Inflammatory macrophage (primary cell): ENCODE measurements at regions not wholly inside any gene's neighbourhood (a gene's known extent, or its start where the extent isn't known, plus 50 kb on each side); places are given as distances from the start of the nearest gene placed in this dataset.
A peak's percentile ranks its signal among the peaks of the same experiment; 100 is the strongest.
"Not testable (repeated sequence)": the region's sequence is repeated elsewhere in the genome, so short reads cannot be mapped to it uniquely, and the experiment has no call there.

Experiments
- DNase-seq, 2 donors: peaks; one replicate each; pipeline ENCODE4 v3.0.0-alpha.2; 2020 to 2022

DNA sequence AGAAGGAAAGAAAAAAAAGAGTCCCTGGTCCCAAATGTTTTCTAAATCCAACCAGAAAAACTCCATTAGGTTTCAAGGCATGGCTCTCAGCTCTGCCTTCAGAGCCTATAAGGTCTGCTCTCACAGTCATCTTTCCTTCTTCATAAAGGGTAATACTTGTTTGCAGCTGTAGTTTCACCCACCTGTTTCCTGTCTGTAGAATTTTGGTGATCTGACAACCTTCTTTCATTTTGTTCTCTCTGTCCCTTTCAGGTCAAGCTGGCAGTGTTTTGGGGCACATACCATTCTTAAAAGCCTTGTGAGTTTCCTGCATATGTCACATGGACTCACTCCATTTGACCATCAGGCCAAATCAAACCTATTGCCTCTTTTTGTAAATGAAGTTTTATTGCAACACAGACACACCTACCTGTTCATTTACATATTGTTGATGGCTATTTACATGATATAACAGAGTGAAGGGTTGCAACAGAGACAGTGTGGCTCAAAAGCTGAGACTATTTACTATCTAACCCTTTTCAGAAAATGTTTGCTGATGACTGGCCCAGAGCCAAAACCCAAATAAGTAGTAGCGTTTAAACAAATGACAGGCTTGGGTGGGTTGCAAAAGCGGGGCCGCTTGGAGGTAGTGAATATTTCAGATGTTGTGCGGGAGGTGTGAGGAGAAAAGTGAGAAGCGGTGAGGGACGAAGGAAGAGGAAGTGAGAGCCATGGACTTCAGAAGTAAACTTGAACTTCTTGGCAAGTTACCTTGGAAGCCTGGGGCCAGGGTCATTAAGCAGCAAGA, 292.7 kb upstream of the PROK2 start:
- DNase-seq, result no peak

DNA sequence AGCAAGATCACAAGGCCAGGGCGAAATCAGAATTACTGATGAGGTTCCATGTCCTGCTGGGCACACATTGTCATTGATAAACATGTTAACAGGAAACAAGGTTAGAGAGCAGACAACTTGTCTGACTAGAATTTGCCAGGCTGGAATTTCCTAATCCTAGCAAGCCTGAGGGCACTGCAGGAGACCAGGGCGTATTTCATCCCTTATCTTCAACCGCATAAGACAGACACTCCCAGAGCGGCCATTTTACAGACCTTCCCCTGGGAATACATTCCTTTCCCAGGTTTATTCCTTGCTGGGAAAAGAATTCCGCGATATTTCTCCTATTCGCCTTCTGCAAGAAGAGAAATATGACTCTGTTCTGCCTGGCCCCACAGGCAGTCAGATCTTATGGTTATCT, 290.9 kb upstream of the PROK2 start:
- not testable (repeated sequence) for DNase-seq

DNA sequence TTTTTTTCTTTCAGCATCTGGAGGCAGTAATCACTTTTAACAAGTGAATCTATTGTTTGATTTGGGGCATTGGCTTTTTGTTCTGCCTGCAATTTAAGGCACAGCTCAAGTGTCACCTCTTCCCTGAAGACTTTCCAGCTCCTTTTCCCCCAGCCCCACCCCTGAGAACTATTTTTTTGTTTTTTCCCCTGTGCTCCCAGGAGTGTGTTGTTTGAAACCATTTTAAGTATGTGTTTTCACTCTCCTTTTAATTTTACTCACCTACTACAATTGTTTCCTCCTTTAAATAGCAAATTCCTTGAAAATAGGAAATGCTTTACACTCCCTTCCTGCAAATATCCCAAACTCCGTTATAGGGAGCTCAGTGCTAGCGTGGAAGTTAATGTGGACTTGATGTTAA, 286.7 kb upstream of the PROK2 start:
- no peak for DNase-seq

DNA sequence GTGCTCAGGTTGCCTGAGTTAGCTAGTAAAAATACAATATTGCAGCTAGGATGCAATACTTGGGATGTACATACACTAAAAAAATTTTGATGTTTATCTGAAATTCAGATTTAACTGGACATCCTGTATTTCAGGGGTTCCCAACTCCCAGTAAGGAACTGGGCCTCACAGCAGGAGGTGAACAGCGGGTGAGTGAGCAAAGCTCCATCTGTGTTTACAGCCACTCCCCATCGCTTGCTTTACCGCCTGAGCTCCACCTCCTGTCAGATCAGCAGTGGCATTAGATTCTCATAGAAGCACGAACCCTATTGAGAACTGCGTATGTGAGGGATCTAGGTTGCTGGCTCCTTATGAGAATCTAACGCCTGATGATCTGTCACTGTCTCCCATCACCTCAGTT, 285.1 kb upstream of the PROK2 start:
- no peak for DNase-seq

DNA sequence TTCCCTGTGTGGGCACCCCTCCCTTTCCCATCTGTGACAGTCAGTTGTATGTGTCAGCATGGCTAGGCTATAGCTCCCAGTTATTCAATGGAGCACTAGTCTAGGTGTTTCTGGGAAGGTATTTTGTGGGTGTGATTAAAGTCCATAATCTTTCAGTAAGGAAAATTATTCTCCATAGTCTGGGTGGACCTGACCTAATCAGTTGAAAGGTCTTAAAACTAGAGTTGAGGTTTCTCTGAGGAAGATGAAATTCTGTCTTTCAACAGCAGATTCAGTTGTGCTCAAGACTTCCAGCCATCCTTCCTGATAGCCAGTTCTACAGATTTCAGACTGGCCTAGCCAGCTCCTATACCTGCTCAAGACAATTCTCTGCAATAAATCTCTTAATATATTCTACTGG, 284.6 kb upstream of the PROK2 start:
- DNase-seq, result no peak

DNA sequence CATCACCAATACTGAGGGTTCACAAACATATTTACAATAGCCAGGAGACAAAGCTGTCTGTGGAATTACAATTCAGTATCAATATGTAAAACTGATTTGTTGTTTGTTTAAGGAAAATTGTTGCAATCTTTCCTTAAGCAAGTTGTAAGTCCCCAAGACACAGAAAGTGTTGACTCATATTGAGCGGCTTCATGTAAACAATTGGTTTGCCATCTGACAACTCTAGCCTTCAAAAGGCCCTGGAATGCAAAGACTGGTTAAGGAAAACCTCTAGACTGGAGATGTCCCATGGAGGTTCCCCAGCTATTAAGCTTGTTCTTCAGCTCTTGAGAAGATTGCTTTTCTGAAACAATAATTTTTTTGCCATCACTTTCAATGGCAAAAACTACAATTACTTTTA, 283.7 kb upstream of the PROK2 start:
- DNase-seq, result no peak

DNA sequence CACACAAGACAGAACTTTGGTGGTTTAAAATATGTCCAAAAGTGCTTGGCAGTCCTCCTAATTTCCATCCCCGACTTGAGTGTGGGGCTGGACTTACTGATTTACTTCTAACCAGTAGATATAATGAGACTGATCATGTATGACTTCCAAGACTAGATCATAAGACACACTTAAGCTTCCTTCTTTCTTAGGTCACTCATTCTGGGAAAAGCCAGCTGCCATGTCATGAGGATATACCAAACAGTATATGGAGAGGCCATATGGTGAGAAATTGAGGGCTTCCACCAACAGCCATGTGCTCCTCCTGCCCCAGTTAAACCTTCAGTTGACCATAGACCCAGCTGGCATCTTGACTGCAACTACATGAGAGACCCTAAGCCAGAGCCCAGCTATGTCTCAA, 282.8 kb upstream of the PROK2 start:
- DNase-seq, result peak in 1 of 2 donors; percentile 17

DNA sequence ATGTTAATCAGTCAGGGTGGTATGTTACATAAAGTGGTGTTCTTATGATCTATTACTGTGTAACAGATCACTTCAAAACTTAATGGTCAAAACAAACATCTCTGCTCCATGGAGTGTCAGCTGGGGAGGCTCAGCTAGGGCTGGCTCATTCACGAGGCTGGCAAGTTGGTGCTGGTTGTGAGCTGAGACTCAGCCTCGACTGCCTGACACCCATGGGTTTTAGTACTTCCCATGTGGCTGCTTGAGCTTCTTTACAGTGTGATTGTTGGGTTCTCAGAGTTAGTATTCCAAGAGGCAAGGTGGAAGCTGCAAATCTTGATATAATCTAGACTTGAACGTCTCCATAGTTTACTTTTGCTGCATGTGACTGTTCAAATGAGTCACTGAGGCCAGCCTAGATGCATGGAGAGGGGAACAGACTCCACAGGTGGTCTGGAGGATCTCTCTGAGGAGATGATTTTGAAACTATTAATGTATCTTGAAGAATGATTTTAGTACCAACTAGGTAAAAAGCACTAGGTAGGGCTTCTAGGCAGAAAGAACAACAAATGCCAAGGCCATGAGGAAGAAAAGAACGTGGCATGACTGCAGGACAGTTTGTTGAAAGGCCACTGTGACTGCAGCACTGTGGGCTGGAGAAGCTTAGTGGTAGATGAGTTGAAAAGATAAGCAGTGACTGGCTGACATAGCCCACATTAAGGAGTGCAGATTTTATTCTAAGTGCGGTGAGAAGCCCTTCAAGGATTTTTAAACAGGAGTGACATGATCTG, 281.1 kb upstream of the PROK2 start:
- no peak for DNase-seq

DNA sequence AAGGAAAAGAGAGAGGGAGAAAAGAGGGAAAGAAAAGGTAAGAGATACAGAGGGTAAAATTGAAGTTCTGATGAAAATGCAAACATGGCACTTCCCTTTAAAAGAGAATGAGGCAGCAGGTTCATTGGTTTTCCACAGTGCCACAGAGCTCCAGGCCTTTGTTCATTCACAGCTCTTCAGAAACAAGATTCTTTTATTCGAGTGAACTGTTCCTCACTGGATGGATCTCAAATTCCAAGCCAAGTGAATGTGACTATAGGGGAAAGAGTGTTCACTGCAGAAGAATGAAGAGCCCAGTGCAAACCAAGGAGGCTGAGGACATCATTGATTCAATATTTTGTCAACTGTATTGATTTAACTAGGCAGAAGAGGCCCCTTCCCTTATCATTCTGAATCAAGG, 280.3 kb upstream of the PROK2 start:
- no peak for DNase-seq

DNA sequence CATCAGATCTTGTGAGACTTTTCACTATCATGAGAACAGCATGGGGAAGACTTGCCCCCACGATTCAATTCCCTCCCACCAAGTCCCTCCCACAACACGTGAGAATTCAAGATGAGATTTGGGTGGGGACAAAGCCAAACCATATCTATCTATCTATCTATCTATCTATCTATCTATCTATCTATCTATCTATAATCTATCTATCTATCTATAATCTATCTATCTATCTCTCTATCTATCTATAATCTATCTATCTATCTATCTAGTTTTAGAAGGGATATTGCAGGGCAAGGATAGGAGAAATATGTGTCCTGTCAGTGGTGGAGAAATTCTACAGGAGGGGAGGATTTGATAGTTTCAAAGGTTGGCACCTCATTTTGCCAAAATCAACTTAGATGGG, 279.8 kb upstream of the PROK2 start:
- DNase-seq, result not testable (repeated sequence)

DNA sequence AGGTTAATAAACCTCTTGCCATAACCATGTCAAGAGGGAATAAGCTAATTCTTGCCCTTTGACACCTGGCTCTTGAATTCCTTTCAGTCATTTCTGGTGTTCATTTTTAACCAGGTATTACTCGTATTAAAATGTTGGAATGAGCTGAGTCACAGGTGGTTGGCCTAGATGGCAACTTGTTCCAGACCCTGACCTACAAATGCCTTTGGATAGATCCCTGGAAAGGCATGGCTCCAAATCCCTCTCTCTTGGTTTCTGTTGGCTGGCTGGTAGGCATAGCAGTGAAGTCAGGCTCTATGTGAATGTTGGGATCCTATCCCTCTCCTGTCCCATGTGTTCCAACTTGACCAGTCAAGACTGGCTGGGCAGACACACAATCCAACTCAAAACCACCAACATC, 277.1 kb upstream of the PROK2 start:
- no peak for DNase-seq

DNA sequence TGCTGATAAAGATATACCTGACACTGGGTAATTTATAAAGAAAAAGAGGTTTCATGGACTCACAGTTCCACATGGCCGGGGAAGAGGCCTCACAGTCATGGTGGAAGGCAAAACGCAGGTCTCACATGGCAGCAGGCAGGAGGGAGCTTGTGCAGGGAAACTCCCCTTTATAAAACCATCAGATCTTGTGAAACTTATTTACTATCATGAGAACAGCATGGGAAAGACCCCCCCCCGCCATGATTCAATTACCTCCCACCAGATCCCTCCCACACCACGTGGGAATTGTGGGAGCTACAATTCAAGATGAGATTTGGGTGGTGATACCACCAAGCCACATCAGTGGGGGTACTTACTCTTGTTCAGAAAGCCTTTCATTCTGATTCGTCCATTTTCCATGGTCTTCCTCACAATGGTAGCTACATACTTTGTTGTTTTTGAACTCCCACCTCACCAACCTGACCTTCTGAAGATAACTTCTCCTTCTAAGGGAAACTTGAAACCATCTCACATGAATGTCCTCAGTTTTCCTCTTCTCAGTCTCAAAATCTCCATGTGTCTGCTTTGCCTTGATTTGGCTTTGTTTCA, 275.6 kb upstream of the PROK2 start:
- DNase-seq, result no peak

DNA sequence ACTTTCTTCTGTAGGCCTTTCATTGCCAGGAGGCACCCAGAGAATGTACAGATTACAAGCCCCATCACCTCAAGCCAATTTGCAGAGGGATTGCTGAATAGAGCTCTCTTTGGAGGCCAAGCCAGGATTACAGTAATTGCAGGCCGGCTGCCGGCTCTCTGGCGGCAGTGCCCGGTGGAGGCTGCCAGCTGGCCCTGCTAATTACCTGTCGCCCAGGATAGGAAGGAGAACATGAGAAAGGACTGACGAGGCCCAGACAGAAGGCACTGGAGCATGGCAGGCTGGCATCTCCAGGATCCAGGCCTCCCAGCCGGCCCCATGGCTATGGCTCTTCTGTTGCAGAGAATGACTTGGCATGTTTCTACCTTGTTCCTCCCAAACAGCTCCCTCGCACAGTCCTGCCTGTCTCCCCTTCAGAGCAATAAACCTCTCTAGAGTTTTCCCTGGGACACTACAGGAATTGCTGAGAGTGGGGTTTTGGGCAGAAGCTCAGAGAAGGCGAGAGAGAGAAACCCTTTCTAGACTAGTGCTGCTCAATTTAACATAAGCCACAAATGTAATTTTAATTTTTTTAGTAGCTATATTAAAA, 273.6 kb upstream of the PROK2 start:
- no peak for DNase-seq

DNA sequence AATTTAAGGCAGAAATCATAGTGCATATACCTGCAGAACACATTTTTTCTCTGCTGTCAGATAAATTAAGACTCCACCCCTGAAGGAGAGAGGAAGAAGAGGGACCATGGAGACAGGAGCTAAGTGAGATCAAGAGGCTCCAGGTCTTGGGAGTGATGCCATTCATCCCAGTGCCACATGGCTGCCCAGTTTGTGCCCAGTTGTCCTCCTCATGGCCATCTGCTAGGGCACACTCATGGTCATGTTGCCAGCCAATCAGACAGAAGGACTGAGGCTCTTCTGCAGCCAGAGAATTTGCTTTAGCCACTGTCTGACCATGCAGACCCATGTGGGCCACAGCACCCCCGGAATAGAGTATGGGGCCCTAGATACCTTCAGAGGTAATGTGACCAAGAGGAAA, 270.5 kb upstream of the PROK2 start:
- no peak for DNase-seq

DNA sequence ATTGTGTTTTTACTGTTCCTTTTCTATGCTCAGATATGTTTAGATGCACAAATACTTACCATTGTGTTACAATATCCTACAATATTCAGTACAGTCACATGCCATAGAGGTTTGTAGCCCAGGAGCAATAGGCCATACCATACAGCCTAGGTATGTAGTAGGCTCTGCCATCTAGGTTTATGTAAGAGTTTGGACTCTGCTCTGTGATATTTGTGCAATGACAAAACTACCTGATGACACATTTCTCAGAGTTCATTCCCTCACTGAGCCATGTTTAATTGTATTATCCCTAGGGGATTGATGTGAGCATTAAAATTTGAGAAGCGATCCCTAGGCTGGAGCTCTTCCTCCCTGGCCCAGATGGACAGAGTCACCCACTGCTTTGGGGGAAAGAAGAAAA, 270.0 kb upstream of the PROK2 start:
- no peak for DNase-seq

DNA sequence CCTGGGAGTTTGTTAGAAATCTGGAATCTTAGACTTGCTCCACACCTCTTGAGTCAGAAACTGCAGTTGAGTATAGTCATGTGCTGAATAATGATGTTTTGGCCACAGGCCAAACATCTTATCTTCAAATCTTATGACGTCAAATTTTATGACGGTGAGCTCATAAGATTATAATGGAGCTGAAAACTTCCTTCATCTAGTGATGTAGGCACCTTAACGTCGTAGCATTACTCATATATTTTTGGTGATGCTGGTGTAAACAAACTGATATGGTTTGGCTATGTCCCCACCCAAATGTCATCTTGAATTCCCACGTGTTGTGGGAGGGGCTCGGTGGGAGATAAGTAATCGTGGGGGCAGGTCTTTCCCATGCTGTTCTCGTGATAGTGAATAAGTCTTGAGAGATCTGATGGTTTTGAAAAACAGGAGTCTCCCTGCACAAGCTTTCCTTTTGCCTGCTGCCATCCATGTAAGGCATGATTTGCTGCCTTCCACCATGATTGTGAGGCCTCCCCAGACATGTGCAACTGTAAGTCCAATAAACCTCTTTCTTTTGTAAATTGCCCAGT, 268.0 kb upstream of the PROK2 start:
- DNase-seq, result no peak

DNA sequence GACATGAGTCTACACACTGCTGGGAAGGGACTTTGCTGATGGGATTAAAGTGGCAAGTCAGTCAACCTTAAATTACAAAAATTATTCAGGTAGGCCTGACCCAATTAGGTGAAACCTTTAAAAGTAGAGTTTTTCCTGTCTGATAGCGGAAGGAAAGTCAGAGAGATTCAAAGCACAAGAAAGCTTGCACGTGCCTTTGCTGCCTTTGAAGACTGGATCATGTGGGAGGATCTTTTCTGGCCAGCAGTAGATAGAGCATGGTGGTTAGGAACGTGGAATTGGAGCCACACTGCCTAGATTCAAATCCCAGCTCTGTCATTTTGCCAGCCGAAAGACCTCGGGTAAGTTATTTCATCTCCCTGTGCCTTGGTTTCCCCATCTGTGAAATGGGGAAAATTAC, 265.8 kb upstream of the PROK2 start:
- DNase-seq, result no peak

DNA sequence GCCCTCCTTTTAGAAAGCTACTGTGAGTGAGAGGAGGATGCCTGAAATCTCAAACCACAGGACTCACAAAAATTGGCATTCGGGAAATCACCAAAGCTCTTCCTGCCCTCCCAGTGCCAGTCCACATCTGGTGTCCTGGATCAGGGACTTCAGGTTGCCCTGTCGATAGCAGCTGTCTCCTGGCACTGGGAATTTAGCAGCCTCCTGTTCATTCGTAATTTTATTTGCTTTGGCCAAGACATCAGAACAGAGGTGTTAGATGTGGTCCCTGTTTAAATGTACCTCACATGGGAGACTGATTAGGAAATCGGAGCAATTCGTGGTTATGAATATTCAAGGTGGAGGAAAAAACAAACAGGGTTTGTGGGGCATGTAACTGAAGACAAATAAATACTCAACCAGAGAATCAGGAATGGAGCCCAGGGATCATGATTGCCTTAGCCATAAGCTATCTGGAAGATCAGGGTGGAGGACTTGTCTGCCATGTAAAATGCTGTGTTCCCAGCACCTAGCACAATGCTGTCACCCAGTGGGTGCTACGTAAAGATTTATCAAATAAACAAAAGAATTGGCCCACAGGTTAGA, 265.2 kb upstream of the PROK2 start:
- DNase-seq, result no peak

DNA sequence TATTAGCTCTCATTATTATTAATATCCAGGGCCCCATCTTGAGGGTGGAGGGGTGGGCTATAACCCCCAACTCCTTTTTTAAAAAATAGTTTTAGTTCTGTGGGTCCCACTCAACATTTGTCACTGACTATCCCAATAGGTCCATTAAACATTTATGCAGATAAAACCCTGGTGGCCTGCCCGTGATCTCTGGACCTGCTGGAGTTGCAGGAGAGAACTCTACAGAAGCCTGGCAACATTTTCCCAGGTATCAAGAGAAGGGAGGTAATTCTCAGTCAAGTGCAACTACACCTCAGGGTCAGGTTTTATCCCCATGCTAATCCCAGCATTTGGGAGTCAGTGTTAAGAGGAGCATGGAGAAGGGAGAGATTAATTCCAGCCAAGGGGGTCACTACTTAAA, 264.4 kb upstream of the PROK2 start:
- no peak for DNase-seq

DNA sequence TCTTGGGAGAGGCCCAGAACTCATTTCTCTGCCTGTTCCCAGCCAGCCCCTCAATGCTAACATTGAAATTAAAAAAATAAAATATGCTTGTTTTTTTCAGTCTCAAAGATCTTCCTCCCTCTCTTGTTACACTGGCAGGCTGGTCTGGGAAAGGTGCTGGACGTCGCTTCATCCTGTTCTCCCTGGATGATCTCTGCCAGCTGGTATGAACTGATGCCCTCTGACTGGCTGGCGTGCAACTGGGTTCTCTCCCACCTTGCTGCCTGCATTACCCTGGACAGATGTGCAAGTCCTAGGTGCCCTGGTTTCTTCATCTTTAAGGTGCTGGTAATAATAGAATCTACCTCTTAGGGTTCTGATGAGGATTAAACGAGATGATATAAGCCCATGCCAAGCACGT, 263.9 kb upstream of the PROK2 start:
- no peak for DNase-seq

DNA sequence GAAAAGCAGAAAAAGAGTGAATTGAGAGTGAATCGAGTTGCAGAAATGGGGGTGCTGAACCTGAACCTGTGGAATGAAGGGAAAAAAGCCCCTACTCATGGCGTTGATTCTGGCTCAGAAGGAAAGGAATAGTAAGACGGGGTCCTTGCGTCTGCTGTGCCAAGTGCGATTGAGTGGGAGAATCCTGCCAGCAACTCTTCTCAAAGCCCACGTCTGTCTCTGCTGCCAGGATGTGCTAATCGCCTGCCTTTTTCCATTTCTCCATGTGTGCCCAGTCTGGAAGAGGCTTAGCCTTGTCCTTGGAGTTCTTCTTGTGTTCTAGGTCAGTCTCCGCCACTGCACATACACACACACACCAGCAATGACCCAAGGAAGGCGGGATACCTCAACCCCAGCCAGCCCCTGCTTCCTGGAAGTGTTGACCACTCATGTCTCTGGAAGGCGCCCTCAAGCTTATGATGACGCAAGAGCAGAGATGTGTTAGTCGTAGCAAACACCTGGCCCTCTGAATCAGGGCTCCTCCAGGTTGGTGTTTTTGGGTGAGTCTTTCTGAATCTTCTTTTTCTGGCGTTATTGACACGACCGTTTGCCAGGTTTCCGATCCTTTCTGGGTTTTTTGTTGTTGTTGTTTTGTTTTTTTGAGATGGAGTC, 262.4 kb upstream of the PROK2 start:
- no peak for DNase-seq

DNA sequence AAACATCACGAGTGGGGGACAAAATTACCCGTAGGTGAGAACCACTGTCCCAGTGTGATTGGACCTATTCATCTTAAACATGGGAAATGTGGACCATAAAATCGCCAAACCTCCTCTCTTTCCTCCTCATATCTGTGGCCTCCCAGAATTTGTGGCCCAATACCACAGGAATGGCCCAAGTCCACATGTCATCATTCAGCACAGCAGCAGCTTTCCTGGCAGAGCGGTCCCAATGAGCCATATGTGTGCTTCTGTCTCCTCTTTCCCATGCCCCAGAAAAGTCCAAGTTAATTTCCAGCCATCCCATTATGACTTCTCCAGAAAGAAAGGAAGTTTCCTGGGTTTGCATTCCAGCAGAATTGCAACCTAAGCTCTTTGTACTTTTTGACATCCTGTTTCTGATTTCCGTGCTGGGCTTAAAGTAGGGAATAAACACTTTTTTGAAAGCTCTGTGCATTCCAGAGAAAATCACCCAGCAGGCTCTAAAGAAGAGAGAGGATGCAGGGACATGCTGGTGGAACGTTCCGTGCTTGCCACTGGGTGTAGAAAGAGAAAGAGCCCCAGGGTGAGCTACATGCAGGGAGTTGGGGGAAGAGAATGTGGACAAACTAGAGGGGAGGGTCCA, 259.4 kb upstream of the PROK2 start:
- no peak for DNase-seq
